ENCODE measurements at regions not wholly inside any gene's neighbourhood (a gene's known extent, or its start where the extent isn't known, plus 50 kb on each side); places are given as distances from the start of the nearest gene placed in this dataset.

DNA sequence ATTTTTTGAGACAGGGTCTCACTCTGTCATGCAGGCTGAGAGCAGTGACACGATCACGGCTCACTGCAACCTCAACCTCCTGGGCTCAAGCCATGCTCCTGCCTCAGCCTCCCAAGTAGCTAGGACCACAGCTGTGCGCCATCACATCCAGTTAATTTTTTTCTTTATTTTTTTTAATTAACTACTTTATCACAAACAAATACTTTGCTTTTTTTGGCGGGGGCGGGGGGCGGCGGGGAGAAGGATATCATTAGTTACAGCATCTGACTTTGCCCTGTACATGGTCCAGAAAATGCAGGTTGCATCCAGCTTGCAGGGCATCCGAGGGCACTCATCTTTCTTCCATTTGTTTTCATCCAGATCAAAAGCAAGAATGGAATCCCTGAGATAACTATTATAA lies 201.8 kb upstream of the IER5L start:
- intact Hi-C loops (cut with micrococcal nuclease; ENCODE audit: unreplicated experiment): no loop called here
- BruUV-seq (replicated peaks): no TSS peak
- ChIA-PET CTCF (interaction anchor here (0.6 kb wide), 1 partner anchor 267 kb away, joined by 3 read pairs; no protein-coding TSS in a partner anchor), POLR2A (ENCODE audit: unreplicated experiment) (no interaction called here)
- peak in 1 of 2 experiments; percentile 22 for DNase-seq
- Histone ChIP-seq H3K36me3 (ENCODE audit: low read depth) (no peaks in the 10 kb centered on the region), H3K9me3 (ENCODE audit: insufficient read depth, low read depth) (no peaks in the 10 kb centered on the region), H3F3A (ENCODE audit: insufficient read depth, low read depth) (peaks cover 18% of the 10 kb centered on the region), H3K9me2 (ENCODE audit: insufficient read depth) (no peaks in the 10 kb centered on the region), H3K4me1 (replicated peaks; ENCODE audit: insufficient read depth) (peaks cover 22% of the 10 kb centered on the region), H3K79me2 (ENCODE audit: low read depth) (peaks cover 8% of the 10 kb centered on the region; the same call in 1 of the 2 replicates), H3K27me3 (ENCODE audit: insufficient read depth, low read depth) (no peaks in the 10 kb centered on the region), H3K4me2 (no peak overlapping the region), H2AFZ (no peak overlapping the region), H3K4me3 (no peak overlapping the region), H4K20me1 (ENCODE audit: insufficient read depth) (no peaks in the 10 kb centered on the region), H3K27ac (no peak overlapping the region)
- TF ChIP-seq, protein P1, sequence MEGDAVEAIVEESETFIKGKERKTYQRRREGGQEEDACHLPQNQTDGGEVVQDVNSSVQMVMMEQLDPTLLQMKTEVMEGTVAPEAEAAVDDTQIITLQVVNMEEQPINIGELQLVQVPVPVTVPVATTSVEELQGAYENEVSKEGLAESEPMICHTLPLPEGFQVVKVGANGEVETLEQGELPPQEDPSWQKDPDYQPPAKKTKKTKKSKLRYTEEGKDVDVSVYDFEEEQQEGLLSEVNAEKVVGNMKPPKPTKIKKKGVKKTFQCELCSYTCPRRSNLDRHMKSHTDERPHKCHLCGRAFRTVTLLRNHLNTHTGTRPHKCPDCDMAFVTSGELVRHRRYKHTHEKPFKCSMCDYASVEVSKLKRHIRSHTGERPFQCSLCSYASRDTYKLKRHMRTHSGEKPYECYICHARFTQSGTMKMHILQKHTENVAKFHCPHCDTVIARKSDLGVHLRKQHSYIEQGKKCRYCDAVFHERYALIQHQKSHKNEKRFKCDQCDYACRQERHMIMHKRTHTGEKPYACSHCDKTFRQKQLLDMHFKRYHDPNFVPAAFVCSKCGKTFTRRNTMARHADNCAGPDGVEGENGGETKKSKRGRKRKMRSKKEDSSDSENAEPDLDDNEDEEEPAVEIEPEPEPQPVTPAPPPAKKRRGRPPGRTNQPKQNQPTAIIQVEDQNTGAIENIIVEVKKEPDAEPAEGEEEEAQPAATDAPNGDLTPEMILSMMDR (conservative IDR thresholded peaks at IDR 0.05): no peak
- no peak for TF ChIP-seq EZH2 (IDR thresholded peaks at IDR 0.05; ENCODE audit: low read depth)

DNA sequence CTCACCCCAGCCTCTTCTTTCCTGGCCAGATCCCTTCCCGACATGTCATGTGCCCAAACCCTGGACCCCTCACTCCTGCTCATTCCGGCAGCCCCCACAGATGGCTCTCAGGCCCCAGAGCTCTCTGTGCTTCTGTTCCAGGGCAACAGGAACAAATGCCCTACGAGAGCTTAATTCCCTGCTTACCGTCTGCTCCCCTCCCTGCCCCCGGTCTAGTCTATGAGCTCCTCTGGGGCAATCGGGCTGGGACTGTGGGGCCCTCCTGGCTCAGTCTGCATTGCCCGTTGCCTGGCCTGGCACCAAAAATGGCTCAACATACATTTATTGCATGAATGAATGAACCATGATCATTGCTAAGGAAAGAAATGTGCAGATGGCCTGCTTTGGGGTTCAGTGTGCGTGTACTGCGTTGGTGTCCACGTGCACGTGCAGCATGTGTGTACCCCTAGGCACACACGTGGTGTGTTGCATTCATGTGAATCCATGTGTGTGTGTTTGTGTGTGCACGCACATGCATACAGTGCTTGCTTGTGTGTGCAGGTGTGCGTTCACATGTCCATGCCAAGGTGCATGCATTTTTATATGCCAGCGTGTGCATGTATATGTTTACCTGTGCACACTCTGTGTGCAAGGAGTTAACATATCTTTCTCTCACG lies 201.2 kb upstream of the IER5L start:
- BruUV-seq (replicated peaks): no TSS peak
- H3K36me3 ChIP-seq (ENCODE audit: low read depth): no peaks in the 10 kb centered on the region
- peaks cover 22% of the 10 kb centered on the region for H3K4me1 ChIP-seq (replicated peaks; ENCODE audit: insufficient read depth)
- no peaks in the 10 kb centered on the region for H3K9me2 ChIP-seq (ENCODE audit: insufficient read depth)
- no peaks in the 10 kb centered on the region for H3K9me3 ChIP-seq (ENCODE audit: insufficient read depth, low read depth)
- intact Hi-C loops (cut with micrococcal nuclease; ENCODE audit: unreplicated experiment): no loop called here
- no peaks in the 10 kb centered on the region for H3K27me3 ChIP-seq (ENCODE audit: insufficient read depth, low read depth)
- peak in 1 of 2 experiments; percentile 26 for DNase-seq
- POLR2A ChIA-PET (ENCODE audit: unreplicated experiment): no interaction called here
- no peak overlapping the region for H2AFZ ChIP-seq
- no peak overlapping the region for H3K4me3 ChIP-seq
- H3F3A ChIP-seq (ENCODE audit: insufficient read depth, low read depth): peaks cover 18% of the 10 kb centered on the region
- no peak for TF ChIP-seq EZH2 (IDR thresholded peaks at IDR 0.05; ENCODE audit: low read depth)
- TF ChIP-seq, protein P1 (conservative IDR thresholded peaks at IDR 0.05): no peak
- no peaks in the 10 kb centered on the region for H4K20me1 ChIP-seq (ENCODE audit: insufficient read depth)
- peaks cover 4% of the 10 kb centered on the region; the same call in 1 of the 2 replicates for H3K79me2 ChIP-seq (ENCODE audit: low read depth)
- H3K27ac ChIP-seq: no peak overlapping the region
- H3K4me2 ChIP-seq: no peak overlapping the region
- CTCF ChIA-PET: interaction anchor here (0.6 kb wide), 1 partner anchor 266 kb away, joined by 3 read pairs; no protein-coding TSS in a partner anchor

DNA sequence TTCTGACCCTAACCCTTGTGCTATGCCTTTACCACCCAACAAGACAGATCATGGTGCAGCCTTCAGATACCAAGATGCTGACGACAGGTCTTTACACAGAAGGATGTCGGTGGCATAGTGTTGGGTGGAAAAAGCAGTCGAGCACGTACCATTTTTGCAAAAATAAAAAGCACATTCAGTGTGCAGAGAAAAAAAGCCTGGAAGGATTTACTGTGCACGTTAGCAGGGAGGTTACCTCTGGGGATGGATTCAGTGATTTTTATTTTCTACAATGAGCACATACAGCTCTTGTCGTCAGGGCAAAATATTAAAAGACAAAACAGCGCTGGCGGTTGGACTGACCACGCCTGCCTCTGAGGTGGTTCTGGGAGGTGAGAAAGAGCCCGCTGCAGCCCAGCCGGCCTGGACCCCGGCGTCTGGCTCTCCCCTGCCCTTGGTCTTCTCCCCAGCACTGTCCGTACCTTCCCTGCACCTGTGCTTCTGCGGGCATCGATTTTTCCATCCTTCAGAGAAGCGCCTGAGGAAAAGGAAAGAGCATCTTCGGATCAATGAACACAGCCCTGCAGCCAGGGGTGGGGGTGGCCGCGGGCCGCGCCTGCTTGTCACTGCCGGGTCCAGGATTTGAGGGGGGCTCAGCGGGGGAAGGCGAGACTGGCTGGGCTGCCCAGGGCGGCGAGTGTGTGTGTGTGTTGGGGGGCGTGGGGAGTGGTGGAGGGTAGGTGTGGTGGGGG lies 200.0 kb upstream of the IER5L start:
- no peaks in the 10 kb centered on the region for H4K20me1 ChIP-seq (ENCODE audit: insufficient read depth)
- peaks cover 22% of the 10 kb centered on the region for H3K4me1 ChIP-seq (replicated peaks; ENCODE audit: insufficient read depth)
- no peak overlapping the region for H2AFZ ChIP-seq
- H3K4me2 ChIP-seq: no peak overlapping the region
- BruUV-seq (replicated peaks): no TSS peak
- H3K9me2 ChIP-seq (ENCODE audit: insufficient read depth): no peaks in the 10 kb centered on the region
- ChIA-PET POLR2A (ENCODE audit: unreplicated experiment) (no interaction called here), CTCF (no interaction called here)
- H3K27me3 ChIP-seq (ENCODE audit: insufficient read depth, low read depth): no peaks in the 10 kb centered on the region
- TF ChIP-seq EZH2 (IDR thresholded peaks at IDR 0.05; ENCODE audit: low read depth): no peak
- TF ChIP-seq, protein P1 (conservative IDR thresholded peaks at IDR 0.05): no peak
- no peaks in the 10 kb centered on the region for H3K79me2 ChIP-seq (ENCODE audit: low read depth)
- H3K4me3 ChIP-seq: no peak overlapping the region
- intact Hi-C loops (cut with micrococcal nuclease; ENCODE audit: unreplicated experiment): no loop called here
- no peaks in the 10 kb centered on the region for H3K9me3 ChIP-seq (ENCODE audit: insufficient read depth, low read depth)
- DNase-seq: peak in 1 of 2 experiments; percentile 23
- no peaks in the 10 kb centered on the region for H3K36me3 ChIP-seq (ENCODE audit: low read depth)
- peaks cover 15% of the 10 kb centered on the region for H3F3A ChIP-seq (ENCODE audit: insufficient read depth, low read depth)
- no peak overlapping the region for H3K27ac ChIP-seq
